OCI-LY1 (cell line): ENCODE measurements at regions not wholly inside any gene's neighbourhood (a gene's known extent, or its start where the extent isn't known, plus 50 kb on each side); places are given as distances from the start of the nearest gene placed in this dataset.

Experiments
- H2AFZ ChIP-seq: fragments of 200-600 bp; sonication (generic), shearing (Covaris generic); 2 replicates; pipeline ENCODE4 v1.6.0; 2014; ENCODE audit warnings: antibody characterized with exemption, mild to moderate bottlenecking, low read length
- H3F3A ChIP-seq: fragments of 200-600 bp; sonication (generic), shearing (Covaris generic); 2 replicates; pipeline ENCODE4 v1.6.0; 2014; ENCODE audit warnings: mild to moderate bottlenecking, antibody characterized with exemption, low read length, moderate library complexity; ENCODE audit not compliant: insufficient read depth
- H3K27ac ChIP-seq: fragments of 200-600 bp; sonication (generic); 2 replicates; pipeline ENCODE4 v1.5.1; 2014; ENCODE audit warnings: low read length, mixed run types, mild to moderate bottlenecking, low read depth; ENCODE audit not compliant: poor library complexity, severe bottlenecking
- H3K27me3 ChIP-seq: fragments of 200-600 bp; sonication (generic); 2 replicates; pipeline ENCODE4 v1.6.0; 2014; ENCODE audit warnings: antibody characterized with exemption, mild to moderate bottlenecking, low read length, moderate library complexity; ENCODE audit not compliant: insufficient read depth
- H3K36me3 ChIP-seq: fragments of 200-600 bp; sonication (generic); 2 replicates; pipeline ENCODE4 v1.6.1; 2014; ENCODE audit warnings: mild to moderate bottlenecking, antibody characterized with exemption, low read length, moderate library complexity, mixed read lengths; ENCODE audit not compliant: insufficient read depth
- H3K4me1 ChIP-seq: fragments of 200-600 bp; sonication (generic); 2 replicates; pipeline ENCODE4 v1.5.1; 2014; ENCODE audit warnings: mild to moderate bottlenecking, low read length, moderate library complexity; ENCODE audit not compliant: insufficient read depth, severe bottlenecking
- H3K4me2 ChIP-seq: fragments of 200-600 bp; sonication (generic), shearing (Covaris generic); 2 replicates; pipeline ENCODE4 v1.6.1; 2014; ENCODE audit warnings: low read length
- H3K4me3 ChIP-seq: fragments of 200-600 bp; sonication (generic); 2 replicates; pipeline ENCODE4 v1.5.1; 2014; ENCODE audit warnings: low read length, low read depth, mild to moderate bottlenecking, mixed read lengths; ENCODE audit not compliant: poor library complexity, severe bottlenecking
- H3K79me2 ChIP-seq: fragments of 200-600 bp; shearing (Covaris generic); 2 replicates; pipeline ENCODE4 v1.6.1; 2016; ENCODE audit warnings: mixed run types, low read length, mixed read lengths; ENCODE audit not compliant: insufficient read depth
- H3K9ac ChIP-seq: fragments of 200-600 bp; sonication (generic), shearing (Covaris generic); 2 replicates; pipeline ENCODE4 v1.6.1; 2014; ENCODE audit warnings: mild to moderate bottlenecking, low read length, mixed read lengths
- H3K9me2 ChIP-seq: fragments of 200-600 bp; sonication (generic), shearing (Covaris generic); 2 replicates; pipeline ENCODE4 v1.6.1; 2014; ENCODE audit warnings: low read depth, mild to moderate bottlenecking, low read length, mixed read lengths
- H3K9me3 ChIP-seq: fragments of 200-600 bp; shearing (Covaris generic); 2 replicates; pipeline ENCODE4 v1.6.1; 2014; ENCODE audit warnings: low read length, mixed read lengths
- H4K20me1 ChIP-seq: fragments of 200-600 bp; sonication (generic), shearing (Covaris generic); 2 replicates; pipeline ENCODE4 v1.6.0; 2016; ENCODE audit warnings: mild to moderate bottlenecking, low read length; ENCODE audit not compliant: insufficient read depth
- CTCF ChIP-seq: fragments of 200-600 bp; sonication (generic), shearing (Covaris generic); IDR thresholded peaks from 2 replicates; pipeline ENCODE4 v1.5.1; 2017; ENCODE audit warnings: mild to moderate bottlenecking, antibody characterized with exemption, low read length, moderate library complexity, mixed read lengths
- EZH2 ChIP-seq: fragments of 200-600 bp; sonication (generic), shearing (Covaris generic); IDR thresholded peaks from 2 replicates; pipeline ENCODE4 v1.8.0; 2017; ENCODE audit warnings: borderline replicate concordance, mixed run types, mild to moderate bottlenecking, antibody characterized with exemption, low read length, moderate library complexity, mixed read lengths

- no peaks in the 10 kb centered on the region for H3K36me3 ChIP-seq
- no peaks in the 10 kb centered on the region for H4K20me1 ChIP-seq
- H3K9me3 ChIP-seq = no peaks in the 10 kb centered on the region
These were observed 222.8 kb upstream of the KLF6 start for GRCh38 chr10:4007771-4008170.

GRCh38 chr10:4006858-4007257 is 221.8 kb upstream of the KLF6 start:
- peaks cover 2% of the 10 kb centered on the region; the same call in 1 of the 2 replicates for H3K27me3 ChIP-seq
- H3K79me2 ChIP-seq = no peaks in the 10 kb centered on the region

More at GRCh38 chr10:4007771-4008170, 222.8 kb upstream of the KLF6 start:
- Histone ChIP-seq H2AFZ (no peak overlapping the region), H3K4me3 (no peak overlapping the region), H3K4me1 (no peaks in the 10 kb centered on the region), H3K27me3 (peaks cover 2% of the 10 kb centered on the region; the same call in 1 of the 2 replicates), H3K27ac (no peak overlapping the region), H3K79me2 (no peaks in the 10 kb centered on the region), H3K9me2 (no peaks in the 10 kb centered on the region), H3K4me2 (no peak overlapping the region), H3F3A (no peaks in the 10 kb centered on the region), H3K9ac (no peak overlapping the region)
- TF ChIP-seq CTCF (no peak), EZH2 (no peak)

GRCh38 chr10:4006051-4006450 is 221.0 kb upstream of the KLF6 start:
- no peaks in the 10 kb centered on the region for H3K9me3 ChIP-seq
- H3K27ac ChIP-seq = no peak overlapping the region
- H3F3A ChIP-seq = no peaks in the 10 kb centered on the region
- no peak for TF ChIP-seq EZH2
- TF ChIP-seq CTCF = no peak
- H3K36me3 ChIP-seq = no peaks in the 10 kb centered on the region
- peaks cover 2% of the 10 kb centered on the region; the same call in 1 of the 2 replicates for H3K27me3 ChIP-seq
- H3K4me3 ChIP-seq = no peak overlapping the region
- H4K20me1 ChIP-seq = no peaks in the 10 kb centered on the region
- H3K79me2 ChIP-seq = no peaks in the 10 kb centered on the region
- H3K9me2 ChIP-seq = no peaks in the 10 kb centered on the region
- H2AFZ ChIP-seq = no peak overlapping the region
- H3K9ac ChIP-seq = no peak overlapping the region
- H3K4me2 ChIP-seq = no peak overlapping the region
- no peaks in the 10 kb centered on the region for H3K4me1 ChIP-seq

More at GRCh38 chr10:4006858-4007257, 221.8 kb upstream of the KLF6 start:
- Histone ChIP-seq H3K4me3 (no peak overlapping the region), H3K36me3 (no peaks in the 10 kb centered on the region), H3K4me1 (no peaks in the 10 kb centered on the region), H3K9me3 (no peaks in the 10 kb centered on the region), H3K9me2 (no peaks in the 10 kb centered on the region), H3F3A (no peaks in the 10 kb centered on the region), H3K9ac (no peak overlapping the region), H4K20me1 (no peaks in the 10 kb centered on the region), H3K4me2 (no peak overlapping the region), H2AFZ (no peak overlapping the region), H3K27ac (no peak overlapping the region)
- TF ChIP-seq EZH2 (no peak), CTCF (no peak)
